ENCODE measurements at regions not wholly inside any gene's neighbourhood (a gene's known extent, or its start where the extent isn't known, plus 50 kb on each side); places are given as distances from the start of the nearest gene placed in this dataset.

DNA sequence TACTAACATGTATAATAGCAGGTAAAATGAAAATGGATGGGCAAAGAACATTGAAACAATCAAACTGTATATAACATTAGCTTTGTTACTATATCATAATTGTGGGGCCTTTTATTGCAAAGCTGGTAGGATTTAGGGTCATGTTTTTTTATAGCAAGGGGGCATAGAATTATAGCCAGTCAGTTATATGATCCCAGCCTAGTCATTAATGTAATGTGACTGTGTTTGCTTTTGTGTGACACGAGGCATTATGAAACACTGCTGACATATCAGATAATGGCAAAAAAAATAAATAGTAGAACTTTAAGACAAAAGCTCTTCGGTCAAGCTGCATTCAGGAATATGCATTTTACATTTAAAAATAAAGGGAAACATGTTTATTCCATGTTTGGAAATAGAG, 81.3 kb upstream of the ZNF281 start:
- TF ChIP-seq ELF4 (CRISPR knock-in tag; IDR thresholded peaks at IDR 0.05; ENCODE audit: low read depth) (no peak), FOXJ3 (CRISPR knock-in tag; IDR thresholded peaks at IDR 0.05; ENCODE audit: borderline replicate concordance) (no peak), TEAD4 (CRISPR knock-in tag; IDR thresholded peaks at IDR 0.05) (no peak)
- TF ChIP-seq, protein P1, sequence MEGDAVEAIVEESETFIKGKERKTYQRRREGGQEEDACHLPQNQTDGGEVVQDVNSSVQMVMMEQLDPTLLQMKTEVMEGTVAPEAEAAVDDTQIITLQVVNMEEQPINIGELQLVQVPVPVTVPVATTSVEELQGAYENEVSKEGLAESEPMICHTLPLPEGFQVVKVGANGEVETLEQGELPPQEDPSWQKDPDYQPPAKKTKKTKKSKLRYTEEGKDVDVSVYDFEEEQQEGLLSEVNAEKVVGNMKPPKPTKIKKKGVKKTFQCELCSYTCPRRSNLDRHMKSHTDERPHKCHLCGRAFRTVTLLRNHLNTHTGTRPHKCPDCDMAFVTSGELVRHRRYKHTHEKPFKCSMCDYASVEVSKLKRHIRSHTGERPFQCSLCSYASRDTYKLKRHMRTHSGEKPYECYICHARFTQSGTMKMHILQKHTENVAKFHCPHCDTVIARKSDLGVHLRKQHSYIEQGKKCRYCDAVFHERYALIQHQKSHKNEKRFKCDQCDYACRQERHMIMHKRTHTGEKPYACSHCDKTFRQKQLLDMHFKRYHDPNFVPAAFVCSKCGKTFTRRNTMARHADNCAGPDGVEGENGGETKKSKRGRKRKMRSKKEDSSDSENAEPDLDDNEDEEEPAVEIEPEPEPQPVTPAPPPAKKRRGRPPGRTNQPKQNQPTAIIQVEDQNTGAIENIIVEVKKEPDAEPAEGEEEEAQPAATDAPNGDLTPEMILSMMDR (IDR thresholded peaks at IDR 0.05), result no peak
- TF ChIP-seq, protein P2, sequence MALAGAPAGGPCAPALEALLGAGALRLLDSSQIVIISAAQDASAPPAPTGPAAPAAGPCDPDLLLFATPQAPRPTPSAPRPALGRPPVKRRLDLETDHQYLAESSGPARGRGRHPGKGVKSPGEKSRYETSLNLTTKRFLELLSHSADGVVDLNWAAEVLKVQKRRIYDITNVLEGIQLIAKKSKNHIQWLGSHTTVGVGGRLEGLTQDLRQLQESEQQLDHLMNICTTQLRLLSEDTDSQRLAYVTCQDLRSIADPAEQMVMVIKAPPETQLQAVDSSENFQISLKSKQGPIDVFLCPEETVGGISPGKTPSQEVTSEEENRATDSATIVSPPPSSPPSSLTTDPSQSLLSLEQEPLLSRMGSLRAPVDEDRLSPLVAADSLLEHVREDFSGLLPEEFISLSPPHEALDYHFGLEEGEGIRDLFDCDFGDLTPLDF (CRISPR knock-in tag; IDR thresholded peaks at IDR 0.05), result no peak
- TF ChIP-seq, protein P3, sequence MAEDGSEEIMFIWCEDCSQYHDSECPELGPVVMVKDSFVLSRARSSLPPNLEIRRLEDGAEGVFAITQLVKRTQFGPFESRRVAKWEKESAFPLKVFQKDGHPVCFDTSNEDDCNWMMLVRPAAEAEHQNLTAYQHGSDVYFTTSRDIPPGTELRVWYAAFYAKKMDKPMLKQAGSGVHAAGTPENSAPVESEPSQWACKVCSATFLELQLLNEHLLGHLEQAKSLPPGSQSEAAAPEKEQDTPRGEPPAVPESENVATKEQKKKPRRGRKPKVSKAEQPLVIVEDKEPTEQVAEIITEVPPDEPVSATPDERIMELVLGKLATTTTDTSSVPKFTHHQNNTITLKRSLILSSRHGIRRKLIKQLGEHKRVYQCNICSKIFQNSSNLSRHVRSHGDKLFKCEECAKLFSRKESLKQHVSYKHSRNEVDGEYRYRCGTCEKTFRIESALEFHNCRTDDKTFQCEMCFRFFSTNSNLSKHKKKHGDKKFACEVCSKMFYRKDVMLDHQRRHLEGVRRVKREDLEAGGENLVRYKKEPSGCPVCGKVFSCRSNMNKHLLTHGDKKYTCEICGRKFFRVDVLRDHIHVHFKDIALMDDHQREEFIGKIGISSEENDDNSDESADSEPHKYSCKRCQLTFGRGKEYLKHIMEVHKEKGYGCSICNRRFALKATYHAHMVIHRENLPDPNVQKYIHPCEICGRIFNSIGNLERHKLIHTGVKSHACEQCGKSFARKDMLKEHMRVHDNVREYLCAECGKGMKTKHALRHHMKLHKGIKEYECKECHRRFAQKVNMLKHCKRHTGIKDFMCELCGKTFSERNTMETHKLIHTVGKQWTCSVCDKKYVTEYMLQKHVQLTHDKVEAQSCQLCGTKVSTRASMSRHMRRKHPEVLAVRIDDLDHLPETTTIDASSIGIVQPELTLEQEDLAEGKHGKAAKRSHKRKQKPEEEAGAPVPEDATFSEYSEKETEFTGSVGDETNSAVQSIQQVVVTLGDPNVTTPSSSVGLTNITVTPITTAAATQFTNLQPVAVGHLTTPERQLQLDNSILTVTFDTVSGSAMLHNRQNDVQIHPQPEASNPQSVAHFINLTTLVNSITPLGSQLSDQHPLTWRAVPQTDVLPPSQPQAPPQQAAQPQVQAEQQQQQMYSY (CRISPR knock-in tag; IDR thresholded peaks at IDR 0.05), result no peak
